D721Med (cell line): ENCODE measurements at regions not wholly inside any gene's neighbourhood (a gene's known extent, or its start where the extent isn't known, plus 50 kb on each side); places are given as distances from the start of the nearest gene placed in this dataset.

Experiments
- DNase-seq: peaks from one replicate; pipeline ENCODE4 v3.0.0; 2011; ENCODE audit warnings: low spot score; ENCODE audit not compliant: insufficient read length
- FAIRE-seq: peaks from 2 replicates; lab custom pipeline; 2011; peaks lifted over from hg19 to GRCh38; lab: Jason Lieb, UNC
- TF ChIP-seq, protein P1 (sequence below): IDR thresholded peaks from 2 replicates; pipeline ENCODE4 v1.5.1; 2012; ENCODE audit warnings: mild to moderate bottlenecking, control low read depth; ENCODE audit not compliant: insufficient read depth; ENCODE audit errors: missing control alignments

DNA sequence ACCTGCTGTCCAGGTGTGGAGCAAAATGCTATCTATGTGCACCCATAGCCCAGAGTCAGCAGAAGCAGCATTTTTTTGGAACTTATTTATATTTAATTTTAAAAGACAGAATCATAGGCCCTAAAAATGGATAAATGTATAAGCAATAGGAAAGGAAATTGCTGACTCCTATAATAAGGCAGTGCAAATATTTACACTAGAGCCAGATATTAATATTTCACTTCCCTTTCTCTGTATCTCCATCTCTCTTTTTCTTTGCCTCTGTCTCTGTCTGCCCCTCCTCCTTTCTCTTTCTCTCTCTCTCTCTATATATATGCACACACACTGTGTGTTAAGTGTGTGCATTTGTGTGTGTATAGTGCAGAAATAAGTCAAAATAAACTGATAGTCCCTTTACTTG, 375.6 kb downstream of the SOX11 start:
- no peak for FAIRE-seq
- TF ChIP-seq, protein P1, sequence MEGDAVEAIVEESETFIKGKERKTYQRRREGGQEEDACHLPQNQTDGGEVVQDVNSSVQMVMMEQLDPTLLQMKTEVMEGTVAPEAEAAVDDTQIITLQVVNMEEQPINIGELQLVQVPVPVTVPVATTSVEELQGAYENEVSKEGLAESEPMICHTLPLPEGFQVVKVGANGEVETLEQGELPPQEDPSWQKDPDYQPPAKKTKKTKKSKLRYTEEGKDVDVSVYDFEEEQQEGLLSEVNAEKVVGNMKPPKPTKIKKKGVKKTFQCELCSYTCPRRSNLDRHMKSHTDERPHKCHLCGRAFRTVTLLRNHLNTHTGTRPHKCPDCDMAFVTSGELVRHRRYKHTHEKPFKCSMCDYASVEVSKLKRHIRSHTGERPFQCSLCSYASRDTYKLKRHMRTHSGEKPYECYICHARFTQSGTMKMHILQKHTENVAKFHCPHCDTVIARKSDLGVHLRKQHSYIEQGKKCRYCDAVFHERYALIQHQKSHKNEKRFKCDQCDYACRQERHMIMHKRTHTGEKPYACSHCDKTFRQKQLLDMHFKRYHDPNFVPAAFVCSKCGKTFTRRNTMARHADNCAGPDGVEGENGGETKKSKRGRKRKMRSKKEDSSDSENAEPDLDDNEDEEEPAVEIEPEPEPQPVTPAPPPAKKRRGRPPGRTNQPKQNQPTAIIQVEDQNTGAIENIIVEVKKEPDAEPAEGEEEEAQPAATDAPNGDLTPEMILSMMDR = no peak
- no peak for DNase-seq

DNA sequence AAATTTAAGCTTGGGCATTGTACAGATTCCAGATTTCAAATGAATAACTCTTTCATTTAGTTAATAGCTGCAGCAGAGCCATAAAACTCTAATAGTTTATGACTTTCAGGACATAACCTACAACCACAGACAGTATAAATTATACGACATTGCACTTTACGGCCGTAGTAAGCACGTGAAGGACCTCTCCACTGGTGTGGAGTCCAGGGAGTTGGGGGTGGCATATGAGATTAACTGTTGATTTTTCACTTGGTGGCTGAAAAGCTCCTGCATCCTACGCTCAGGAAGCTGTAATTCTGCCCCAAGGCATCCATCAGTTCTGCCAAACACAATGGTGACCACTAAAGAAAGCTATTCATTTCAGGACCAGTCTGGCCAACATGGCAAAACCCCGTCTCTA, 376.2 kb downstream of the SOX11 start:
- no peak for DNase-seq
- no peak for FAIRE-seq
- TF ChIP-seq, protein P1 = no peak

DNA sequence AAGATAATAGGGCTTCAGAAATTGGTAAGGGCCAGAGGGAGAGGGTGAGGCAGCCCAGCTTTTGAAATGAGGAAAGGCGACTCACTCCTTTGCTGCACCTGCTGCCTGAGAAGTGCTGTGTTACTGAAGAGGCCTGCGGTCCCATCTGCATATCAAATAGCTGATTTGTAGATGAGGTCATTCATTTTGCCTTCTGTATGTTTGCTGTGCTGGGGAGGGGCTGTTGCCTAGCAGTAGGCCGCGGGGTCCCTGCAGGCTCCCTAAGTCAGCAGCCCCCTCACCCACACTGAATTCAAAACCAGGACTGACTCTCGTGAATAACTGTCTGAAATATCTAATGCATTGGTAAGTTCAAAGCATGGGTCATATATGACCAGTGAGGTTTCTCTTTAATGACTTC, 377.2 kb downstream of the SOX11 start:
- TF ChIP-seq, protein P1 = no peak
- DNase-seq (no peak), FAIRE-seq (no peak)

DNA sequence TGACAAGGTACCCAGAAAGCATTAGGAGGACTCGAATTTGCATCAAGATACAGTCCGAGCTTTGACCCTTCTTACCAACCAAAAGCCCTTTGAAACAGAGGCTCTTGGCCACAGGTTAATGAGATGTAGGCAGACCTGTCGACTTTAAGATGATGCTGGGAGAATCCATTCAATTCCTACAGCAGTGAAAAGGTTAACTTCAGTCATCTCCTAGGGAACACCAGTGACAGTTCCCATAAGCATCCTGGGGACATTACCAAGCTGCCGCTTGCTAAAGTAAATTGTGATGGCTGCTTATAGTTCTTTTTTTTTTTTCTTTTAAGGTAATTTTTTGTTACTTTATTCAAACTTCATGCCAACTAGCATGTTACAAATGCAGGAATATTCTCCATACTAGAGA, 379.3 kb downstream of the SOX11 start:
- DNase-seq (no peak), FAIRE-seq (no peak)
- TF ChIP-seq, protein P1 = no peak

DNA sequence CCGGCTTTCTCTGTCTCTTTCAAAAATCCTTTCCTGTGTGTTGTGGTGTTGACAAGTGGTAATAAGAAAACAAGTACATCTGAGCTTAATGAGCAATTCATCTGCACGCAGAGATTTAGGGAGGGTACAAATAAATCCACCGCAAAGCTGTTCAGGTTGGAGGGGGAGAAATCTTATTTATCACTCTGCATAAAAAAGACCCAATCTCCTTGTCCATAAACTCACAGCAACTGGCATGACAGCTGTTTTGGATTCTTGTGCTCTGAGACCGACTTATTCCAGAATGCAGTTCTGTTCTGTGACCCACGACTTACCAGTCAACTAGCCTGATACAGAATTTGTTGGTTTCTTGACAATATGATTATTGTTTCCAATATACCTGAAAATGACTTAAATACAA, 380.1 kb downstream of the SOX11 start:
- peak; percentile 92 for FAIRE-seq
- TF ChIP-seq, protein P1 = no peak
- no peak for DNase-seq

DNA sequence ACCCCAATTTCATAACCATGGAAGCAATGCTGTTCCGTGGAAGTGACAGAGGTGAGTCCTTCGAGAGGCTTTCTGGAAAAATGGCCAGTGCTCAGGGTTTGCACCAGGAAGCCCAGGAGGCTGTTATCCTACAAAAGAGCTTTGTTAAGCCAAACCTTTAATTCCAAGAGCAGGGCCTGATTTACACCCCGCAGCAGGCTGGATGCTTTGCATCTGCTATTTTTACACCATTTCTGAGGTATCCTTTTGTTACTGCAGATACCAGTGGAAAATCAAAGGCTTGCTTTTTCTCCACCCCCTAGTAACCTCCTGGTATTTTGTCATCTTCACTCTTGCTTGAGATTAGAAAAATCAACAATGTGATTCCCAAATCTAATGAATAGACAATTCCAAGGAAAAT, 380.6 kb downstream of the SOX11 start:
- TF ChIP-seq, protein P1 = no peak
- FAIRE-seq (no peak), DNase-seq (no peak)

DNA sequence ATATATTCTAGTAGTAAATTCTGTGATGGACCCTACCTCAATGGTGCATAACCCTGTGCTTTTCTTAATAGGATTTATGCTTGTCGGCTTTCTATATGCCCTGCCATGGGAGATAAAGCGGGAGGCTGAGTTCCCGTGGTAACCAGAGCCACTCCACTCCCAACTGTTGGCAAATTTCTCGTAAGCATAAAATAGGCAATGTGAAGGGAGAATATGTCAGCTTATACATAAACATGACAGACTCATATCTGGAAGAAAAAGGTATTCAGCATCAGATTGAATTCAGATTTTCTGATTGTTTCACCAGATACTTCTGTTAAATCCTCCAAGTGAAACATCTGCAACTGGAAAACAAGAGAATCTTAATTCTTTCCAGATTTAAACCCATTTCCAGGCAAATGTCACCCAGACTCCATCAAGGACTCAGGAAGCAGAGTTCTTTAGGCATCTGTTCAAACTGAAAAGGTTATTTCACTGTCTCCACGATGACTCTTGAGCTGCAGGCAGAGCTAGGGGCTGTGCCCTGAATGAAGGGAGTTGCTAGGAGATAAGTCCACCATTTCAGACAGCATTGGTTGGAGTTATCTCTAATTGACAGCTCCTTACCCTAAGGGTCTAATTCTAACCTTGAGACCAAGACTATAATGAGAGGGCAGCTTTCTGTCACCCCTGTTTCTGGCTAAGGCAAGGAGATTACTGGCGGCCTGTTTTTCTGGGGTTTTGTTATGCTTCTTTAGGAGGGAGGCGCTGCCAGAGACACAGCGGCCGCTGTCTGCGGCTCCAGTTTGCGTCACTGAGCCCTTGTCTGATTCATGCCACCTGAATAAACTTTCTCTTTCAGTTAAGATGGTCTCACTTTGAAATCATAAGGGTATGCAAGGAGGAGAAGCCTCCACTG, 381.3 kb downstream of the SOX11 start:
- FAIRE-seq (peak; percentile 77), DNase-seq (no peak)
- TF ChIP-seq, protein P1 = no peak
